ENCODE measurements at regions not wholly inside any gene's neighbourhood (a gene's known extent, or its start where the extent isn't known, plus 50 kb on each side); places are given as distances from the start of the nearest gene placed in this dataset.

DNA sequence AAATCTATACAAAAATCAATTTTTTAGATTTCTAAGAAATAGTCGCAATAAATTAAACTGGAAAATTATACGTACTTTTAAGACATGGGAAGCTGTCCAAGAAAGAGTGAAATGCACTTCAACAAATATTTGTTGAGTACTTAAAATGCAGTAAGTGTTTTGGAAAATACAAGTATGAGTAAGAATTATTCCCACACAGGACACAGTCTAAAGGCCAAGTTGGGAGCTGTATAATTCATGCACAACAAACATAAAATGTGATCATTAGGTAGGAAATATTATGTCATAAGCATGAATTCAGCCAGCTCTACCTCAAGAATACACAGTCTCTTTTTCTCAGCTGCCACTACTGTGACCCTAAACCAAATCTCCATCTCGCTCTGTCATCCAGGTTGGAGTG, 267.6 kb downstream of the CNTN3 start:
- no peak for DNase-seq

DNA sequence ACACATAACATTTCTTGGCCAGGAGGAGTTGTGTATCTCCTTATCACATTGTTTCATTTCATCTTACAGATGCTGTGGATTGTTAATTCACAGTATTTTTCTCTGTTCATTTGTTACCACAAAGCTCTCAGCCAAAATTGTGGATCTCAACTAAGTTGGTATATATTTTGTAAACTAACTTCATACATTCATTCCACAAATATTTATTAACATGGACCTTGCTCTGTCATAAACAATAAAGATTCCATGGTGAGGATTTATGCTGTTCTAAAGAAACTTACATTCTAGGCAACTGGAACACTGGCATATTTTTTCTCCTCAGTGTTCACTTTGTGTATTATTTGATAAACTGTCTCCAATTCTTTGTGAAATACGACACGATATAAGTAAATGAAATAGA, 268.8 kb downstream of the CNTN3 start:
- DNase-seq: no peak

DNA sequence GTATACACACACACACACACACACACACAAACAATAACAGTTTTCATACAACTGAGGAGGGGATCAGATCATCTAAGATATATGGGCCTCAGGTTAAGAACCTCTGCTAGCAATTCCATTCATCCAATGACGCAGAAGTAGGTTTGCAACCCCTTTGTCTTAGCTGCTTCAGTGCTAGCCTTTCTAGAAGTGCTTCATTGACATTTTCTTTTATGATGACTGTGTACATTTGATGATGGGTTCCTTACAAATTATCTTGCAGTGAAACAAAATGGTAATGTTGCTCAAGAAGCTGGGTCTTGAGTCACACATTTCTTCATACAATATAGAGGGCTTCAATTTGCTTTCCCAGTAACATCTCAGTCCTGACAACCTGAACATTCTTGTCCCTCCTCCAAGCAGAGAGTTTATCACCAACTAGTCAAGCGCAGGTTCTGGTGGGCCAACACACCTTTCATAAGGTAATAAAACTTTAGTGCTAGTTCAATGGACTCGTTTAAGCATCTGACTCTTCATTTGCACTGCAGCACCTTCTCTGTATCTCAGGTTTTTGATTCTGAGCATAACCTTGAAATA, 269.5 kb downstream of the CNTN3 start:
- DNase-seq: no peak

DNA sequence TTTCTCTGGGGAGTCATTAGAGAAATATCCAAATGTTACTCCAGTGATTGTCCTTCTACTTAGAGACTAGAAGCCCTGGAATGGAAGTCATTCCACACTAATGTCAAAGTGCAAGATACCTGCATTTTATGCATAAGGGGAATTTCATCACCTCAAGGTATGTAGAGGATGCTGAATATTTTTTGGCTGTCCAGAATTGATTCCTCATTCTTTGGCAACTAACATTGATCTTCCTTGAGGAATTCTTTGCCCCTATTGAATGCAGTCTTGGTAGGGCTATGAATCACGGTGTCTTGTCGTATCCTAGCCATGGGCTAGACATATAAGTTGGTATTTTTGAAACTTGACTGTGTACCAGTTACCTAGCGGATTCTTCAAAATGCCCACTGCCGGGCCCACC, 271.1 kb downstream of the CNTN3 start:
- no peak for DNase-seq

DNA sequence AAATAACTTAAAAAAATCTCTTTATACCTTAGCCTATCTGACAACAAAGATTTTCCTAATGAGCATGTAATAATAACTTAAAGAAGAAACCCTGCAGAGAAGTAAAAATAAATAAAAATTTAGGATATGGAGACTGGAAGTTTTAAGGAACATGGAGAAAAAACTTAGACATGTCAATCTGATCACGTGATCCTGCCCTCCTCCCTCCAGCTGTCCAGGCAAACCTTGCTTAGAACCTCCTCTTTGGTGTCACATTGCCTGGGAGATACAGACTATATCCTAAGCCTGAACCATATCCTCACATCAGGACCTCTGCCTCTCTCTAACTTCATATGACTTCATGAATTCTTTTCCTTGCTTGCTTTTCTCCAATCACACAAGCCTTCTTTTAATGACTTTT, 275.5 kb downstream of the CNTN3 start:
- no peak for DNase-seq

DNA sequence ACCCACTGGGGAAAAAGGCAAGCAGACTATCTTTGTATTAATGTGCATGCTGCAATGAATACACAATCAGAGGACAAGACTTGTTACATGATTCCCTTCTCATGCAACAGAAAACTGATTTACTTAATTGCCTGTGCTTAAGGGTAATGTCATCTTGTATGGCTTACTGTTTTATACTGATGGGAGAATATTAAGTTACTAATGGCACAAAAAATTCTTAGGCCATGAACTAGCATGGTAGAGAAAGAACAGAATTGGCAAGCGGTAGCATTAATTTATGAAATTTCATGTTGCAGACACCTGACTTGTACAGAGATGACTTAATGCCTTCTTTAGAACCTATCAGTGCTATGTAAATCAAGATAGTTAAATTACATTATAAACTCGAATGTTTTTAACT, 282.3 kb downstream of the CNTN3 start:
- no peak for DNase-seq

DNA sequence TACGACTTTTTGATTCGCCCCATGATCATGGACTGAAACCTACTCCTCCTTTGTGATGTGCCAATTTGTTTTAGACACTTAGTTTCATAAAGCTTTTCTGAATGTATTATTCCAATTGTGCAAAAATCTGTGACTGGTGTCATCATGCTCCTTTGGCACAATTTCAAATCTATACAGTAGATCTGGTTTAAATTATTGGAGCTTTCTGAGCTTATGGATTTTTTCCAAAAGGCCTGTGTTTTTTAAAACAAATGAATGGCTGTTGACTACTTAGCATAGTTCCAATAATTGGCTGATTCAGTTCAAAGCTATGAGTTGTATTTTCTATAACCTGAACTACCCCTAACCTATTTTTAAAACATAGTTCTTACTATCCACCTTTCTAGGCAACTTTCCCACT, 282.7 kb downstream of the CNTN3 start:
- no peak for DNase-seq

DNA sequence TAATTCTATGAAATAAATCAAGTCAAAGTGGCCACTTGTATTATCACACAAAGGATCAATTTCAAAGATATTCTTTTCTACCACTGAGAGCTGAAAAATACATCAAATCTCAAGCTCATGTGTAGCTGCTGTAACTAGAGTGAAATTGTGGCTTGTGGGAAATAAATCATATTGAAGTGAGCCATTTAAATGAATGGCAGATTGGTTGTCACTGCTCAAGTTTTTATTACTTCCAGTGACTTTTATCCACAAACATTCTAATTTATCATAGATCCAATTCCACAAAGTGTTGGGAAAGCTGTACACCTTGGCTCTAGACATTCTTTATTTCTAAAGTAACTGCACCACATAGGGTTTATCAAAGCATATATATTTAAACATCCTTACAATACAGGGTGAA, 285.4 kb downstream of the CNTN3 start:
- no peak for DNase-seq

DNA sequence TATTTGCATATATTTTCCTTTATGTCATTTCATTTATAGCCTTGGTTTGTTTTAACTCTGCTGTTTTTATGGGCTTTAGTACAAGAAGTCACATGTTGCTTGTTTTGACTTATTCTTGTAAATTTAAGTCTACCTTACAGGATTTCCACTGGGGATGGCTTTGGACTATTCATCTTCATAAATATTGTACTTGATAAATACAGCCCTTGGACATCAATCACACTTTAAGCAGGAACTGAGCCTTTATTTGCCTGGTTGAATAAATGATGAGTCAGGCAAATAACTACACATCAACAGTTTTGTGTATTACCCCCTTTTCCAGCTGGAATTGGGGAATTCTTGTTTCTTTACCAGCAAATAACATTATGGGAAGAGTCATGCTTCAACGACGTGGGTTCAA, 286.0 kb downstream of the CNTN3 start:
- DNase-seq: no peak

DNA sequence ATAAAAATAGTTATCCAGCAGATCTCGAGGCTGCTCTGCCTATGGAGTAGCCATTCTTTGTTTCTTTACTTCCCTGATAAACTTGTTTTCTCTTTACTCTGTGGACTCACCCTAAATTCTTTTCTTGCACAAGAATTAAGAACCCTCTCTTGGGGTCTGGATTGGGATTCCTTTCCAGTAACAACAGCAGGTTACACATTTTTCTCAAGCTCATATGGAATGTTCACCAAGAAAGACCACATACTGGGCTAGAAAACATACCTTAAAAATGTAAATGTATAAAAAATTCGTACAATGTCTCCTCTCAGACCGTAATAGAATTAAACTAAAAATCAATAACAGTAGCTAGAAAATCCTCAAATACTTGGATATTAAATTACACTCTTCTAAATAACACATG, 299.2 kb downstream of the CNTN3 start:
- no peak for DNase-seq

DNA sequence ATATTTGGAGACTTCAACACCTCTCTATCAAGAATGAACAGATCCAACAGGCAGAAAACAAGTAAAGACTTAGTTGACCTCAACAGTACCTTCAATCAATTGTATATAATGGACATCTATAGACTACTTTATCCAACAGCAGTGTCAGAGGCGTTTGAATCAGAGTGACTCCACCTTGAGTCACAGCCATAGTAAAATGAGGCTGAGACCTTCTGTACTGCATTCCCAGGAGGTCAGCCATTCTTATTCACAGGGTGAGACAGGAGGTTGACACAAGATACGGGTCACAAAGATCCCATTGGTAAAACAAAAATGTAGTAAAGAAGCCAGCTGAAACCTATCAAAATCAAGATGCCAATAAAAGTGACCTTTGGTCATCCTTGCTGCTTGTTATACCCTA, 299.8 kb downstream of the CNTN3 start:
- DNase-seq: no peak

DNA sequence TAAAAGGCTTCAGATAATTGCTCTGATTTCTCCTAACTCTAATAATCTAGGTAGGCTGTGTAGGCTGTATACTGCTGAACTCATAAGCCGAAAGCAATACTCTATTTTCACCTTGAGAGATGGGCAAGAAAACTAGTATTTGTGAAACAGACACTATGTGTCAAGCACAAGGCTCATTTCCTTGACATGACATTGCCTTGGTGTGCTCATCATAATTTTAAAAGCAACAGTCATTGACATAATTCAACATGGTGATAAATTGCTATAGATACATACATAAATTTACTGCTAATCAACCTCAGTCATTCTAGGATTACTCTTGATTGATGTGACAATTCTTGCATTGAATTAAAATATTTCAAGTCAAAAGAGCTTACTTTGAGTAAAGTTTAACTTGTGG, 304.7 kb downstream of the CNTN3 start:
- DNase-seq: no peak

DNA sequence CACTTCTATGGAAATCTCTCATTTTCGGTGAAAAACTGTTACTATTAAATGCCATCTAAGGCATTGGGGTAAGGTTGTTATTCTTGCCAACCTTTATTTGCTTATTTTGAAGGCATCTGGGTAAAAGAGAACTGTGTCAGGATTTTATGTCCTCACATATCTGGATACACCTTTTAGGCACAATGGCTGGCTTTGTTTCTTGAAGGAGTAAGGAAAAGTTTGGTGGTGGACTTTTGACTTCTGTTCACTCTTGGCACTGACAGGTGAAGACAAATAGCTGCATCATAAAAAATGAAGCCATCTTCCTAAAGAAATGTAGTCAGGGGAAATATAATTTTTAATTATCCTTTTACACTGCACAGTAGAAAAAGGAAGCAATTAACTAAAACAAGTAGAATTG, 310.0 kb downstream of the CNTN3 start:
- DNase-seq: no peak

DNA sequence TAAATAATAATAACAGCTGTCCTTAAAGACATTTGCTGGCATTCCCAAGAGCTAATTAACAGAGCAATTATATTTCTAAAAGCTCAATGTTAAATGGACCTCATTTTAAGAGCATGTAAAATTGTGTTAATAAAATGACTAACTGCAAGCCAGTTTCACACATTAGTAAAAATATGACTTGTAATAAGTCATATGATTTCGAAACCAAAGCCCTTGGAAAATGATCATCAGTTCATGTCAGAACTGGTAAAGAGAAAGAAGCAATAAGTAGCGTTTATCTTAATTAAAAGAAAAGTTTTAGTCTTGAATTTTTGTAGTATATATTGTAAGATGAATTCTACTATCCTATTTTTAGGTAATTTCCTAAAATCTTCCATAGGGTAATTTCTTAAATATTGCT, 310.7 kb downstream of the CNTN3 start:
- DNase-seq: no peak

DNA sequence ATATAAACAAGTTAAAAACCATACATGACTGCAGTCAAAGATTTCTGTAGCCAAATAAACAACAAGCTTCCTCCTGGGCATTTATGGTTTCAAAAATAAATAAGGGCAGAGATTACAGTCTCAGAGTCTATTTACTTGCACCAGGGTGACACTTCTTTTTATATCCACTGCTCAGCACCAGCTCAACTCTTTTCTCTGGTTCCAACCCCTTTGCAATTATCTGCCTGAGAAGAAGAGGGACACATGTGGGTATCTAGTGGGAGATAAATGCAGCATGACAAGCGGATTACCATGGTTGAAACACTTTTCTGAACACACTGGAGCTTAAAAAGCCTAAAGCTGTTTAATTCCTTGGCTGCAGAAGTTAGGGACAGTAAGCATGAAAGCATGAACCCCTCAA, 311.5 kb downstream of the CNTN3 start:
- DNase-seq: no peak

DNA sequence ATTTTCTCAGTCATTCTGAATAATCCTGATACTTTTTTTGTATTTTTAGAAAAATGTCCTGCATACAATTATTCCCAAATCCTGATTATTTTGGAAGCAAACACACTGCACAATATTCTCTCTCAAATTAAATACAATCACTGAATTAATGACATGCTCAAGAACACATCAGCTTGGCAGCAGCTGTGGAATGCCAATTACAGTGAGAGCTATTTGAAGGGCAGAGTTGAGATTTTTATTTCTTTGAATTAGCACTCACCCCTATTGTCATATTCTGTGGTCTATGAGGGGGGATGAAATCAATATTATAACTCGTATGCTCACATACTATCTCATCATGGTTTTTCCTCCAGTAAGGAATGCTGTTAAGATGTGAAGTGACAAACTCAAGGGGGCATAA, 312.2 kb downstream of the CNTN3 start:
- DNase-seq: no peak

DNA sequence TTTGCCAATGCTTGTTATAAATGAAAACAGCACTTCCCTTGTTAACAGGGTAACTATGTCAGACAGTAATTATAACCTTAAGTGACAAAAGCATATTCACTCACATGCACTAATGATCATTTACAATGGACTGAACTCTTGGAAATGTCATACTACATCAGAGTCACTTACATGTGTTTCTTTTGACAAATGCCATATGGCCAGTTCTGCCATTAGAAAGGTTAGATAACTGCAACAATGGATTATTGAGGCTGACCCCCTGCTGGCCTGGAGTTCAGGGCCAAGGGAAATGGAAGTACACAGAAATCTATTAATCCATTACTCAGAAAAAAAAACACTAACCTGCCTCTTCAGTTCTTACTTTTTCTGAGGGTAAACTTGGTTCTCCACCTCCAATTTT, 313.4 kb downstream of the CNTN3 start:
- no peak for DNase-seq

DNA sequence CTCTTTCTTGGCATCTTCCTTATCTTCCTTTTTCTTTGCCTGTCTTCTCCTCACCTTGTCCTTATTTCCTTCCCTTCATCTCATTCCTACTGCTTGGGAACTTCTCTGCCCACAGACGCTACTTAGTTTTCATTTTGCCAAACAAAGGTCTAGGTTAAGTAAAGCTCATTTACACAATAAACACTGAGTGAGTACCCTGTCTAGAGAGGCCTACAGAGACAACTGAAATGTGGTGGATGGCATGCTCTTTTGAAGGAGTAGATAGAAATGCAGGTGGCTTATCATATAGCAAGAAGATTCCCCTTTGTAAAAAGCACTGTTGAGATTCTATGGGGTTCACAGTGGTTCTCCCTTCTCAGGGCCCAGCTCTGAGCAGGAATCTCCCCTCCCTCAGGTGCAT, 319.0 kb downstream of the CNTN3 start:
- no peak for DNase-seq

DNA sequence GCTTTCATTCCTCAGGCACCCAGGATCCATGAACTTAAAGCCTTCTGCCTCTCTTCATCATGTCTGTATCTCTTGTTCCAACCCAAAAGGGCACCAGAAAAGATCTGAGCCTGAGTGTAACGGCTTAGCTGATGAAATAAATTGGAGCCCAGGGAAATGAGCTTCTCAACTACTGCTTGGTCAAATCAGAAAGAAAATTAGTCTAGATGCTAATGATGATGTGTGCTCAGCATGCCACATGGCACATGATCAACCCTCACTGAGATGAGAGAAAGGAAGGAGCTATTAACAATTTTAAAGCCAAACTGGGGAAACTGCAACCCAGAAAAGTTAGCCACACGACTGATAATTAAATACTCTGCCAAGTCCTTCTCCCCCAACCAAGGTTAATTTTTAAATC, 325.7 kb downstream of the CNTN3 start:
- DNase-seq: no peak

DNA sequence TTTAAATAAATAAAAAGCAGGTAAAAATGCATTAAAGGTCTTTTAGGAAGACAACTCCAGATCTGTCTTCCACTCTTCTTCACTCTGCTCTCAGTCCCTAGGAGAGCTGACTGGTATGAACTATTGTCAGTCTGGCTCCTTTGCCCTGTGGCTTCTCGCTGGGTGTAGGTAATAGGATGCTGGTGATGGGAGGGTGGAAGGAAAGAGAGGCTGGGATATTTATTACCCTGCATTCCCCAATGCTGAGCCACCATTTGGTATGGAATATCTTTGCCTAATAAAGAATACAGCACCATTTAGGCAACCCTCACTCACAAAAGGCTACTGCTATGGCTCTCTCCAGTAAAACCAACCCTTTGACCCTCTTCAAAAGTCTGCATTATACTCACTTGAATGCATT, 326.9 kb downstream of the CNTN3 start:
- DNase-seq: no peak

DNA sequence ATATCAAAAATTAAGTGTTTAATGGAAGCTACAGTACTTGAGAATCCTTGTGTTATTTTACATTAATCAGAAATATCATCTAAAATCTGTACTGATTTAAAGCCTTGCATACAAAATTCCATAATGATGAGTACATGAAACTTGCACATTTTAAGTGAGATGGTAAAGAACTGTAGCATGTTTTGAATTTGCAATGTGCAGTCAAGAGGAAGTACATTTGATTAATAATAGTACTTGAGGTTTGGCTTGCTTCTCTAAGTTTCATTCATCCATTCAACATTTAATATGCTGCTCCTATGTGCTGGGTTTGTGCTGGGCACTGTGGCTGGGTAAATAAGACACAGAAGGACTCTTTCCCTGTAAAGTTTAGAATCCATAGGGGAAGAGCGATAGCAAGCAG, 332.3 kb downstream of the CNTN3 start:
- no peak for DNase-seq

DNA sequence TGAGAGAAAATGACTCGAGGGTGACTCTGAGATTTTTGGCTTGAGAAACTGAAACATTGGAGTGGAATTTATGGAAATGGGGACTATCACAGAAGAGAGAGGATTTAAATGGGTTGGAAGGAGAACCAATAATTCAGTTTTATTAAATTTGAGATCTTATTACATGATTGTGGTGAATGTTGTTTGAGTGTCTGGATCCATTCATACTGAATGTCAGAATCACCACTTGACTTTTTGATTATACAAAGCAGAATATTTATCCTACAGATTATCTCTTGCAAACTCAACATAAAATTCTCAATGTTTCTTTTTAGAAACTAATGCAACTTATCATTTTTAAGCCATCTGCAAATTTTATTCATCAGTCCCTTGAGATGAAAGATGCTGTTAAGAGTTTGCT, 332.8 kb downstream of the CNTN3 start:
- DNase-seq: no peak

DNA sequence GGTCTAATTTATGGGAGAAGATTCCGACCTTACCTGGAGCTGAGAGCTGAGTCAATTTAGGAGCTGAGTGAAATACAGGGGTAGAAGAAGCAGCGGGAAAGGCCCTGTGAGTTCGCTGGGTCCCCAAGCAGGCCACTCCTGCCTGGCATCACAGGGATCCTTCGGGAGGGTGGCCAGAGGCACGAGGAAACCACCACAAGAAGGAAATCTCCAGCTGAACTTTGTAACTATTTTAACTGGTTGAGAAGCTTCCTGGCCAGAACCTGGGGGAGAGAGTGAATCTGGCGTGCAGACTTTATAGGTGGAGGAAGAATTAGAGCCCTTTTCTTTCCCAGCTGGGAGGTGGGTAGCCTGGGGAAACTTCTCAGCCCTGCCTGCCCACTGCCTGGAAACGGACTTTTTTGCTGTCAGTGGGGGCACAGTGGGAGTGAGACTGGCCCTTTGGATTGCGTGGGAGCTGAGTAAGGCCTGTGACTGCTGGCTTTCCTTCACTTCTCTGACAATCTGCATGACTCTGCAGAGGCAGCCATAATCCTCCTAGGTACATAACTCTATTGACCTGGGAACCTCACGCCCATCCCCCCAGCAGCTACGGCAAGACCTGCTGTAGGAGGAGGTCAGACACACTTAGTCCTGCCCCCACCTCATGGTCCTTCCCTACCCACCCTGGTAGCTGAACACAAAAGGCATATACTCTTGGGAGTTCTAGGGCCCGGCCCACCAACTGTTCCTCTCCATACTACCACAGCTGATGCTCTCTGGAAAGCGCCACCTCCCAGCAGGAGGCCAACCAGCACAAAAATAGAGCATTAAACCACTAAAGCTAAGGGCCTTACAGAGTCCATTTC, 340.7 kb downstream of the CNTN3 start:
- DNase-seq: no peak

DNA sequence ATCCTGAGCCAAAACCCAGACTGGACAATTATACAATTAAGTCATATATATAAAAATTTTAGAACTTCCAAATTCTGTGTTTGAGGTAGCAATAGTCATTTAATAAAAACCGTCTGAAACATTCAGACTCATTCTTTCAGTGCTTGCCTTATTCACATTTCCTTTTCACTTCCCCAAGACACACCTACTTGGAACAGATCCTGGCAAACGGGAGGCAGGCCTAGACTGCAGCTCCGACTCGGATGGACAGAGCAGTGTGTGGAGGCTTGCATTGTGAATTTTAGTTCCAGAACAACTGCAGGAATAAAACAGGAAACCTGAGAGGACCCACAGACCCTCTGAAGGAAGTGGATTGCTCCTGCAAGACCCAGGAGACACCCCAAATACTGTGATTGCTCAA, 341.4 kb downstream of the CNTN3 start:
- DNase-seq: no peak

DNA sequence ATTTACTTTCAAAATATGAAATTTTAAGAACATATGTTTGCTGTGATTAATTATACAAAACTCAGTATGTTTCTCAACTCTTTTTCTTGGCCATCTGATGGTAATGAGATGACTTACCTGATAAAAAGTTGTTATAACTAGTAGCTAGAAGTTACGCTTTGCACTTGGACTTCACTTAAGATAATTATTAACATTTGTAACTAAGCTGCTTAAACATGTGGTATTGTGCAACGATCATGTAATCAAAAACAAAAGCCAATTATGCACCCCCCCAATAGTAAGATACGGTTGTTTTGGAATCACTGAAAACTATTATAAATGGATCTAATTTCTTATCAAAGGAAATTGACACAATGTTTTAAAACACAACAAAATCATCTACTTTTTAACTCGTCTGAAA, 342.9 kb downstream of the CNTN3 start:
- DNase-seq: no peak
